DND-41 (cell line): ENCODE measurements at regions not wholly inside any gene's neighbourhood (a gene's known extent, or its start where the extent isn't known, plus 50 kb on each side); places are given as distances from the start of the nearest gene placed in this dataset.

ENCODE experiments used
- ATAC-seq: fragments of 200-7000 bp; cut with Tn5 transposase; 3 replicates; pipeline ENCODE4 v1.9.1; 2021; ENCODE audit warnings: low read depth; ENCODE audit not compliant: insufficient read depth
- DNase-seq: peaks from one replicate; pipeline ENCODE4 v3.0.0-alpha.2; 2020
- H2AFZ ChIP-seq: 2 replicates; pipeline ENCODE4 v1.6.0; 2012; ENCODE audit warnings: low read depth, low read length
- H3K27ac ChIP-seq: 2 replicates; pipeline ENCODE4 v1.5.1; 2012; ENCODE audit warnings: low read length, inconsistent platforms
- H3K27me3 ChIP-seq: fragments of 200-600 bp; sonication (generic); 2 replicates; pipeline ENCODE4 v1.6.0; 2012; ENCODE audit warnings: low read length, mild to moderate bottlenecking, inconsistent platforms; ENCODE audit not compliant: insufficient read depth, poor library complexity
- H3K36me3 ChIP-seq: 2 replicates; pipeline ENCODE4 v1.5.1; 2012; ENCODE audit warnings: low read length, inconsistent platforms; ENCODE audit not compliant: insufficient read depth
- H3K4me1 ChIP-seq: 2 replicates; pipeline ENCODE4 v1.5.1; 2012; ENCODE audit warnings: mild to moderate bottlenecking, low read length; ENCODE audit not compliant: insufficient read depth
- H3K4me2 ChIP-seq: 2 replicates; pipeline ENCODE4 v1.6.0; 2012; ENCODE audit warnings: mild to moderate bottlenecking, moderate library complexity, low read length, inconsistent platforms; ENCODE audit not compliant: insufficient read depth
- H3K4me3 ChIP-seq, 2 experiments: fragments of 200-600 bp in 1 of 2; shearing (Covaris generic) in 1 of 2; 2 replicates each; pipeline ENCODE4 v1.5.1; 2012 to 2016; ENCODE audit warnings: inconsistent platforms in 2 of 2, low read length in 2 of 2, mild to moderate bottlenecking in 2 of 2, low read depth in 1 of 2, moderate library complexity in 1 of 2
- H3K79me2 ChIP-seq: 2 replicates; pipeline ENCODE4 v1.6.0; 2012; ENCODE audit warnings: low read length, inconsistent platforms; ENCODE audit not compliant: insufficient read depth
- H3K9ac ChIP-seq: 2 replicates; pipeline ENCODE4 v1.6.0; 2012; ENCODE audit warnings: low read depth, mild to moderate bottlenecking, inconsistent platforms, low read length, moderate library complexity
- H3K9me3 ChIP-seq: 2 replicates; pipeline ENCODE4 v1.5.1; 2012; ENCODE audit warnings: low read length, moderate library complexity, mild to moderate bottlenecking, inconsistent platforms; ENCODE audit not compliant: insufficient read depth, severe bottlenecking
- H4K20me1 ChIP-seq: 2 replicates; pipeline ENCODE4 v1.6.0; 2012; ENCODE audit warnings: low read length; ENCODE audit not compliant: insufficient read depth
- EZH2 ChIP-seq: IDR thresholded peaks from 3 replicates; pipeline ENCODE4 v1.6.1; 2012; ENCODE audit warnings: borderline replicate concordance, low read depth, mild to moderate bottlenecking, moderate library complexity, low read length, inconsistent platforms; ENCODE audit not compliant: severe bottlenecking
- TF ChIP-seq, protein P1 (sequence below): IDR thresholded peaks from 2 replicates; pipeline ENCODE4 v1.5.1; 2012; ENCODE audit warnings: borderline replicate concordance, low read length, moderate library complexity, mild to moderate bottlenecking; ENCODE audit not compliant: poor library complexity, severe bottlenecking; ENCODE audit errors: extremely low read depth

DNA sequence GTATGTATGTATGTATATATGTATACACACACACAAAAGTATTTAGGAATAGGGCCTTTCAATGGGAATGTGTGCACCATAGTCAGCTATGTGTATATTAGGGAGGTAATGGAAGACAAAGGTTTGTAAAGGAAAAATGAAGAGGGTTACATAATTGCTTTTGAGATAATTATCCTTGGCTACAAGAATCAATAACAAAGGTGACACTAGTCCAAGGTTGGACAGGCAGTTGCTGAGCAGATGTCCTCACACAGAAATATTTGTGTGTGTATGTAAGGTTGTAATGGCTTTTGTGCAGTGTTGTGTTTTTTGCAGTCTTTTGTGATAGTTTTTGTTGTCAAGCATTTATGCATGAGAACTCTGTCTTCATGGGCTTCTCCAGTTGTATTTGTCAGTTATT is 157.9 kb upstream of the MARCKS start:
- Histone ChIP-seq H3K9ac (no peak overlapping the region), H2AFZ (no peak overlapping the region), H3K4me1 (no peaks in the 10 kb centered on the region), H3K9me3 (no peaks in the 10 kb centered on the region), H3K36me3 (no peaks in the 10 kb centered on the region), H3K4me2 (no peak overlapping the region), H3K79me2 (no peaks in the 10 kb centered on the region), H4K20me1 (no peaks in the 10 kb centered on the region), H3K27me3 (no peaks in the 10 kb centered on the region), H3K4me3 (no peak overlapping the region), H3K27ac (no peak overlapping the region)
- DNase-seq, result no peak
- ATAC-seq, result no peak
- no peak for TF ChIP-seq EZH2

DNA sequence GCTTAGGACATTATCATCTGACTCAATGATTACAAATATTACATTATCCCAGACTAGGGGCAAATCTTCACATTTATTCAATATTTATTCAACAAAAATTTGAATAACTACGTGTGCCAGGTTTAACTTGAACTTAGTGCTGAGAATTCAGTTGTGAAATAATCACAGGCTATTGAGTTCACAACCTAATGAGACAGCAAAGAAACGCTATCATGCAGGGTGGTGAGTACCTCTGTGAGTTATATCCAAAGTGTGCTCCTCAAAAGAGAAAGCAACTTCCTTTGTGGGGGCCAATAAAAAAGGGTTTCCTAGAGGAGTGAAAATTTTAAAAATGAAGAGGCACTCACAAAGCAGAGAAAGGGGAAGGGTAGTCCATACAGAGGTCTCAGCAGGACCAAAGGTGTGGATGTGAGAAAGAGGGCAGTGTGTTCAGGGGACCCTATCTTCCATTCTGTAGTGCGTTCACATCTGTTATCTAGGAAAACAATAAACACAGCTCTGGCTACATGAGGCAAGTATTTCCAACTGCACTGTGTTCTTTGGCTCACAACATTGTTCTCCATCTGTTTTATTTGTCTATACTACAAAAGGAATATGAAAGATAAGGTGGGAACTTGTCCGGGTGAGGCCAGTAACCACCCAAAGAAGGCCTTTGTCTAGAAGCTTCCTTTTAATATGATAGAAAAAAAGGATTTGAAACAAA is 155.4 kb upstream of the MARCKS start:
- Histone ChIP-seq H3K4me1 (no peaks in the 10 kb centered on the region), H3K9me3 (no peaks in the 10 kb centered on the region), H3K4me2 (no peak overlapping the region), H3K9ac (no peak overlapping the region), H3K36me3 (no peaks in the 10 kb centered on the region), H3K79me2 (no peaks in the 10 kb centered on the region), H4K20me1 (no peaks in the 10 kb centered on the region), H3K27me3 (no peaks in the 10 kb centered on the region), H2AFZ (no peak overlapping the region), H3K4me3 (no peak overlapping the region), H3K27ac (no peak overlapping the region)
- ATAC-seq, result no peak
- TF ChIP-seq EZH2, result no peak
- TF ChIP-seq, protein P1, sequence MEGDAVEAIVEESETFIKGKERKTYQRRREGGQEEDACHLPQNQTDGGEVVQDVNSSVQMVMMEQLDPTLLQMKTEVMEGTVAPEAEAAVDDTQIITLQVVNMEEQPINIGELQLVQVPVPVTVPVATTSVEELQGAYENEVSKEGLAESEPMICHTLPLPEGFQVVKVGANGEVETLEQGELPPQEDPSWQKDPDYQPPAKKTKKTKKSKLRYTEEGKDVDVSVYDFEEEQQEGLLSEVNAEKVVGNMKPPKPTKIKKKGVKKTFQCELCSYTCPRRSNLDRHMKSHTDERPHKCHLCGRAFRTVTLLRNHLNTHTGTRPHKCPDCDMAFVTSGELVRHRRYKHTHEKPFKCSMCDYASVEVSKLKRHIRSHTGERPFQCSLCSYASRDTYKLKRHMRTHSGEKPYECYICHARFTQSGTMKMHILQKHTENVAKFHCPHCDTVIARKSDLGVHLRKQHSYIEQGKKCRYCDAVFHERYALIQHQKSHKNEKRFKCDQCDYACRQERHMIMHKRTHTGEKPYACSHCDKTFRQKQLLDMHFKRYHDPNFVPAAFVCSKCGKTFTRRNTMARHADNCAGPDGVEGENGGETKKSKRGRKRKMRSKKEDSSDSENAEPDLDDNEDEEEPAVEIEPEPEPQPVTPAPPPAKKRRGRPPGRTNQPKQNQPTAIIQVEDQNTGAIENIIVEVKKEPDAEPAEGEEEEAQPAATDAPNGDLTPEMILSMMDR, result no peak
- no peak for DNase-seq

DNA sequence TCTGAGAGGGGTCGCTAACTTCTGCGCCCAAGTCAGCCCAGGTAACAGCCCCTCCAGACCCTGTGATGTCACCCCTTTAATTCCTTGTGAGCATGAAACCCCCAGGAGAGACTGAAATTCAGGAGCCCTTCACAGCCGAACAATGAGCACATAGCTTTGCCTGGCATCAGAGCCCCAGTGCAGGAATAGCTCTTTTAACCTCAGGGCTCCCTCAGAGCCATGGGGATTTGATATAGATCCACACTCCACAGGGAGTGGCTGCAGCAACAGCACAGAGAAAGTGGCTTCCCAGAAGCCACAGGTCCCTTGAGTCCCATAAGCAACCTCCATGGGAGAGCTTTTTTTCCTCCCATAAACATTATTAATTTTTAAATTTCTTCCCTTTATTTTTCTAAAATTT is 150.0 kb upstream of the MARCKS start:
- no peak overlapping the region for H3K9ac ChIP-seq
- no peak overlapping the region for H3K4me2 ChIP-seq
- no peaks in the 10 kb centered on the region for H4K20me1 ChIP-seq
- H3K4me1 ChIP-seq, result no peaks in the 10 kb centered on the region
- ATAC-seq (no peak), DNase-seq (no peak)
- H3K4me3 ChIP-seq, result no peak overlapping the region
- no peak overlapping the region for H2AFZ ChIP-seq
- no peaks in the 10 kb centered on the region for H3K9me3 ChIP-seq
- no peak overlapping the region for H3K27ac ChIP-seq
- TF ChIP-seq EZH2, result no peak
- H3K36me3 ChIP-seq, result no peaks in the 10 kb centered on the region
- no peaks in the 10 kb centered on the region for H3K79me2 ChIP-seq
- H3K27me3 ChIP-seq, result no peaks in the 10 kb centered on the region

DNA sequence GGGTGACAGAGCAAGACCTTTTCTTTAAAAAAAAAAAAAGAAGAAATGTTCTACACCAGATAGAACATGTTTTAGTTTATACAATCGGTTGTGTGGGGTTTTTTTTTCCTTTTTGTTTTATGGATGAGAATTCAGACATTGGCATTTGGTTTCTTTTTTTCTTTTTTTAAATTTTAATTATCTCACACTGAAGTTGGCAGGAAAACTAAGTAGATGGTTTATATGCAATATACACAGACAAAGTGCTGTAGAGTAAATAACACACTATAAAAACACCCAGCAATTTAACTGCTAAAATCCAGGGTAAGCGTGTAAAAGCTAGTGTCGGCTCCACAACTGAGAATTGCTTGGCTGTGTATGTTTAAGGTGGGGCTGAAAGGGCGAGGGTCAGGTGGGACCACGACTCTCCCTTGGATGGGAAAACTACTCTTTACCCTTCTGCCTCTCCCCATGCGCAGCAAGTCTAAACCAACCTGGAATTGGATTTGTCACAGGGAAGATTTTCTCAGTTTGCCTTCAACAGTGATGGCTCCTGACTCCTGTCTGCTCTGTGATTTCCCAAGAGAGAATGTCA is 147.1 kb upstream of the MARCKS start:
- Histone ChIP-seq H3K9me3 (no peaks in the 10 kb centered on the region), H3K4me2 (no peak overlapping the region), H3K27ac (no peak overlapping the region), H4K20me1 (no peaks in the 10 kb centered on the region), H3K79me2 (no peaks in the 10 kb centered on the region), H3K4me1 (no peaks in the 10 kb centered on the region), H3K9ac (no peak overlapping the region), H3K27me3 (no peaks in the 10 kb centered on the region), H2AFZ (no peak overlapping the region), H3K36me3 (no peaks in the 10 kb centered on the region), H3K4me3 (no peak overlapping the region)
- ATAC-seq (no peak), DNase-seq (no peak)
- TF ChIP-seq, protein P1, result no peak
- TF ChIP-seq EZH2, result no peak
